Activated T-helper 1 cell treated with anti-CD3 and anti-CD28 coated beads, Interleukin-12 subunit alpha, Interleukin-12 subunit beta, Interleukin-2, Interleukin-4 antibody, amounts not matched to agents 30 ng/mL and 10 ng/mL and 1 ng/mL, durations not matched to agents 14 hours and 24 hours and 36 hours (primary cell): ENCODE measurements at regions not wholly inside any gene's neighbourhood (a gene's known extent, or its start where the extent isn't known, plus 50 kb on each side); places are given as distances from the start of the nearest gene placed in this dataset.

Experiments
- DNase-seq: peaks from one replicate; pipeline ENCODE4 v3.0.0; 2021; ENCODE audit warnings: low spot score
- H3K27ac Mint-ChIP-seq: one replicate; pipeline ENCODE4 v1.8.0; 2021; ENCODE audit warnings: mild to moderate bottlenecking, mixed read lengths
- H3K27me3 Mint-ChIP-seq: one replicate; pipeline ENCODE4 v1.8.0; 2022; ENCODE audit warnings: mild to moderate bottlenecking, moderate library complexity, mixed read lengths; ENCODE audit not compliant: insufficient read depth
- H3K36me3 Mint-ChIP-seq: one replicate; pipeline ENCODE4 v1.8.0; 2021; ENCODE audit warnings: low read depth, mixed read lengths
- H3K4me1 Mint-ChIP-seq: one replicate; pipeline ENCODE4 v1.8.0; 2021; ENCODE audit warnings: low read depth, mixed read lengths
- H3K4me3 Mint-ChIP-seq: one replicate; pipeline ENCODE4 v1.8.0; 2021; ENCODE audit warnings: mild to moderate bottlenecking, moderate library complexity, mixed read lengths
- H3K9me3 Mint-ChIP-seq: one replicate; pipeline ENCODE4 v1.8.0; 2021; ENCODE audit warnings: mixed read lengths
- intact Hi-C: fragments of 100-400 bp; cut with micrococcal nuclease; formaldehyde crosslinking; loops from one replicate; pipeline ENCODE4 v1.15.1; 2024

DNA sequence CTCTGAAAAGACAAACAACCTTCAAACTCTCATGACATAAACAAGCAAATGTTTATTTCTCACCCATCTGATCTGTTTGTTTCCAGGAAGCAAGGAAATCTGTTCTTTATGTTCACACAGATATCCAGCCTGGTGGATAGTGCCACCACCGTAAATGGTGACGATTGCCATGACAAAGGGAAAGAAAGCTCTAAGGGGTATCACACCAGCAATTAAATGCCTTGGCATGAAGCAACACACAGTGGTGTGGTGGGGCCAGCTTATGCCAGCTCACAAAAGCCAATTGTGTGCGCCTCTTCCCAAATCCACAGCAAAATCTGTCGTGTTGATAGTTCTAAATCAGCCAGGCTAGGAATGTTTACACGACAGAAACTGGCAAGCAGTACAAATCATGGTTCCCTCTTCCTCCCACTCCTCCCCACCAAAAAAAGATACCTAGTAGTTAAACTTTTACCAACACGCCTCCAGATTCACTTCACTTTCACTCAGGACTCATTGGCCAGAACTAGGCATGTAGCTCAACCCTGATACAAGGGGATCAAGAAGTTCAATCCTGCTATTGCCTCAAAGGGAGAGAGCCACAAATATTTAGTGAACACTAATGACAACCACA is 189.2 kb upstream of the SLCO3A1 start:
- intact Hi-C loops, result no loop called here

DNA sequence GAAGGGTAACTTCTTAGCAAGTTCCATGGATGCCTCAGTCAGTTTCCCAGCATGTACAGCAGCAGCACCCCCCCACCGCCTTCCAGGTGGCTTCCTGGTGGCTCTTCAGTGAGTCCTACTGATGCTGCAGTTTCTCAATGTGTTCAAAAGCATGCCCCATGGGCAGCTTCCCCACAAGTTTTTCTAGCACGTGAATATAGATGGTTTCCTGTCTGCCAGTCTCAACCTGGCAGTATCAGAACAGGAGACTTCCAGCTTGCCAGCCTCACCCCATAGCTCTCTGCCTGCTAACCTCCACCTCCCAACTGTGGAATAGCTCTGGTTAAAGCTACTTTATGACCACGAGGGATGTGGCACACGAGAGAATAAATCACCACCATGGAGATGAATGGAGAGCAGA is 188.3 kb upstream of the SLCO3A1 start:
- no peak for DNase-seq
- H3K27ac Mint-ChIP-seq, result no peak overlapping the region
- no peak overlapping the region for H3K4me3 Mint-ChIP-seq
- intact Hi-C loops, result no loop called here
- H3K9me3 Mint-ChIP-seq, result no peaks in the 10 kb centered on the region
- no peaks in the 10 kb centered on the region for H3K27me3 Mint-ChIP-seq
- no peaks in the 10 kb centered on the region for H3K4me1 Mint-ChIP-seq
- no peaks in the 10 kb centered on the region for H3K36me3 Mint-ChIP-seq

More for the DNA sequence above, 189.2 kb upstream of the SLCO3A1 start:
- Mint-ChIP-seq H3K27ac (no peak overlapping the region), H3K4me3 (no peak overlapping the region), H3K9me3 (no peaks in the 10 kb centered on the region), H3K36me3 (no peaks in the 10 kb centered on the region), H3K27me3 (peaks cover under 1% of the 10 kb centered on the region), H3K4me1 (no peaks in the 10 kb centered on the region)
- DNase-seq, result no peak

DNA sequence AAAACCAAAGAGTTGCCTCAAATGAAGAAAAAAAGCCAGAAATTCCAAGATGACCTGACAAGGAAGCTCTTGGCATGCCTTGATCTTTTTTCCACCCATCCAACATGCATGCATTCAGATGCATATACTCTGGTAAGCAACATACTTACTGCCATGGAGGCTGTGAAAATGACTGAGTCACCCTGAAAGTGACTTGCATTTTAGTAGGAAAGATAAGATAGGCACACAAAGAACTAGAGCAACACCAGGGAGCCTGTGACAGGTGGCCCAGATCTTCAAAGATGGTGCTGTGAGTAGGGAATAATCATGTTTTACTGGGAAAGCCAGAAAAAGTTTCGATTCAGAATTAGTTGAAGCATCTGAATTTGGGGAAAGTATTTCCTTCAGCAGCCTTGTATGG is 185.1 kb upstream of the SLCO3A1 start:
- Mint-ChIP-seq H3K4me3 (no peak overlapping the region), H3K9me3 (no peaks in the 10 kb centered on the region), H3K36me3 (no peaks in the 10 kb centered on the region), H3K4me1 (no peaks in the 10 kb centered on the region), H3K27me3 (peaks cover 5% of the 10 kb centered on the region), H3K27ac (no peak overlapping the region)
- DNase-seq, result no peak
- intact Hi-C loops, result no loop called here

DNA sequence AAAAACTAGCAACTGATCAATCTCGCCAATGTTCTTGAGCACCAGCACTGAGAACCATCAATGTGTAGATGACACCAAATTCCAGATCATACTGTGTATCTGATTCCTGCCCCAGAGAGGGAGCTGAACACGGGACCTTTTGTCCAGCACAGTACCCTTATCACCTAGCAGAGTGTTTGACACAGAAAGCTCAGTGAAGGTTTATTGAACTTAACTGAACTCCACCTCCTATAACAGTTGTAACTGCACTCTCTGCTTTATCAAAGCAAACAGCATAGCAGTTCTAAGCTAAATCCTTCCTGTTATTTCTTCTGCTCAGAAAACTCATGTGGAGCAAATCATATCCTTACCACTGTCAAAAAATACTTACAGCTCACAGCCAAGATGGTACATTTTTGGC is 183.4 kb upstream of the SLCO3A1 start:
- no peak overlapping the region for H3K4me3 Mint-ChIP-seq
- H3K4me1 Mint-ChIP-seq, result no peaks in the 10 kb centered on the region
- no peak for DNase-seq
- H3K9me3 Mint-ChIP-seq, result peaks cover 14% of the 10 kb centered on the region
- H3K27ac Mint-ChIP-seq, result no peak overlapping the region
- no peaks in the 10 kb centered on the region for H3K36me3 Mint-ChIP-seq
- intact Hi-C loops, result no loop called here
- H3K27me3 Mint-ChIP-seq, result peaks cover 5% of the 10 kb centered on the region

DNA sequence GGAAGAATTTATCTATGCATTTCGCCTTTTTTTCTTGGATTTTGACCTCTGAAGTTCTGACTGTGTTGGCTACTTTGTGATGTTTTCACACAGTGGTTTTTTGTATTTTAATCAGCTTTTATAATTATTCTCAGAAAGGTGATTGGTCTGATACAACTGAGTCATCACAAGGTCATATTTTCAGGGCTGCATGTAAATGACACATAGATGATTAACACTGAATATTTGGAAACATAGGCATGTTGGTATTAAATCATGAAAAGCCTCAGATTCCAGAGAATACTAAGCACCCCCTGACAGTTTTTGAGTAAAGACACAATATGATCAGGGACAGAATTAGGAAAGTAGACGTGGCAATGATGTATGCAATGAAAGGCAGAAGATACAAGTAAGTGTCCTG is 175.5 kb upstream of the SLCO3A1 start:
- H3K27me3 Mint-ChIP-seq, result peaks cover 28% of the 10 kb centered on the region
- DNase-seq, result no peak
- H3K27ac Mint-ChIP-seq, result no peak overlapping the region
- H3K4me1 Mint-ChIP-seq, result no peaks in the 10 kb centered on the region
- H3K9me3 Mint-ChIP-seq, result peaks cover 14% of the 10 kb centered on the region
- intact Hi-C loops, result no loop called here
- H3K36me3 Mint-ChIP-seq, result no peaks in the 10 kb centered on the region
- no peak overlapping the region for H3K4me3 Mint-ChIP-seq

DNA sequence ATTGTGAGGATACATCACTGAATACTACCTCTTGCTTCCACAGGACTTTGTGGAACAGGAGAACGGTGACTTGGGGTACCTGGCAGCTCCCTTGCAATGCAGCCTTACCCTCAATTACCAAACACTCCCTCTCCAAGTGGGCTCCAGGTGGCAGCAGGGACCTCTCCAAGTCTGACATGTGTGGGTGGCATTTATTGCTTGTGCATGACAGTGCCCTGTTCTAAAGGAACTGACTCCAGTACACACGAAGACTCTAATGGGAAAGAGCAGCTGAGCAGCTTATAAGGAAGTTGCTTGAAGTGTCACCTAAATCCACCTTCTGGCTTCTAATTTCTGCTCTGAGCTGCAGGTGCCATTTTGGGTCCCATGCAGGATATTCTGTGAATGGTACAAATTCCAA is 174.1 kb upstream of the SLCO3A1 start:
- Mint-ChIP-seq H3K27ac (no peak overlapping the region), H3K4me1 (no peaks in the 10 kb centered on the region), H3K36me3 (no peaks in the 10 kb centered on the region), H3K4me3 (no peak overlapping the region), H3K9me3 (peaks cover 6% of the 10 kb centered on the region), H3K27me3 (peaks cover 38% of the 10 kb centered on the region)
- DNase-seq, result no peak
- intact Hi-C loops, result no loop called here

DNA sequence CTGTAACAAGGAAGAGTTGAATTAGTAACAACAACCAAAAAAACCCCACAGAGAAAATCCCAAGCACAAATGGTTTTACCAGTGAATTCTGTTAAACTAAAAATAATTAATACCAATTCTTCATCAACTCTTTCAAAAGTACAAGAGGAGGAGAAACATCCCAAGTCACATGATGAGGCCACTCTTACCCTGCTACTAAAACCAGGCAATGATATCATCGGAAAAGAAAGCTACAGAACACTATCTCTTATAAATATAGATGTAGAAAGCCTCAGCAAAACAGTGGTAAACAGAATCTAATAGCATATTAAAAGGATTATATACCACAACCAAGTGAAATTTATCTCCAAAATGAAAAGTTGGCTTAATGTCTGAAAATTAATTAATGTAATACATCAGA is 168.1 kb upstream of the SLCO3A1 start:
- intact Hi-C loops, result no loop called here
- Mint-ChIP-seq H3K27me3 (peaks cover 31% of the 10 kb centered on the region), H3K4me3 (no peak overlapping the region), H3K27ac (no peak overlapping the region), H3K36me3 (no peaks in the 10 kb centered on the region), H3K9me3 (no peaks in the 10 kb centered on the region), H3K4me1 (no peaks in the 10 kb centered on the region)
- DNase-seq, result no peak

DNA sequence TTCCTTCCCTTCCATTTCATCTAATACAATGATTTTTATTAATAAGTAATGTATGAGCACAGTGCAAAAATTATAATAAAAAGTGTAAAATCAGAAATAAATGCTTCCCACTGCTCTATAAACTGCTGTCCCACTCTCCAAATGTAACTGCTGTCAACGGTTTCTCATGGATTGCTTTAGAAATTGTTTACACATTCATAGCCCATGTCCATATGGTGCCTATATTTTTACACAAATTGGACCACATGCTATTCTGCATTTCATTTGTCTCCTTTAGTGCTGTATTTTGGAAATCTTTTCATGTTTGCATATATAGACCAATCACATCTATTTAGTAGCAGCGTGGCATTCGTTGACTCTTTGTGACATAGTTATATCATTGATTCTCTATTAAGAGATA is 164.7 kb upstream of the SLCO3A1 start:
- Mint-ChIP-seq H3K4me3 (no peak overlapping the region), H3K9me3 (no peaks in the 10 kb centered on the region), H3K36me3 (no peaks in the 10 kb centered on the region), H3K27ac (no peak overlapping the region), H3K27me3 (peaks cover 13% of the 10 kb centered on the region), H3K4me1 (no peaks in the 10 kb centered on the region)
- intact Hi-C loops, result no loop called here
- no peak for DNase-seq

DNA sequence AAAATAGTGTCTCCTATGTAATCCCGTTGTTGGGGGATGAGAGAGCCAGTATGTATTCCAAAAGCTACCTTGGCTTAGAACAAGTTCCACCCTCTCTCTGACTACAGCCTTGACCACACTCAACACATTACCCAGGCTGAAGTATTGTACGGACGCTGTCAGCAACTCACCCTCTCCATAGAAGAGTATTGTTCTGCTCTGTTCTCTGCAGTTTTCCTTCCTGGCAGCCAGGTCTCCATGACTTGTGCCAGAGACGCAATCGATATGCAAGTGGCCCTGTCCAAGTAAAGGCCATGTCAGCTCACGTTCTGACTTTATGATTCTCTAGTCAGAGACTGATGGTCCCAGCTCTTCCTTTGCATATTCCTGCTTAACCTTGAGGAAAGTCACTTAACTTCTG is 164.1 kb upstream of the SLCO3A1 start:
- H3K36me3 Mint-ChIP-seq, result no peaks in the 10 kb centered on the region
- intact Hi-C loops, result no loop called here
- H3K27ac Mint-ChIP-seq, result no peak overlapping the region
- H3K27me3 Mint-ChIP-seq, result peaks cover 7% of the 10 kb centered on the region
- H3K4me1 Mint-ChIP-seq, result no peaks in the 10 kb centered on the region
- no peak for DNase-seq
- no peaks in the 10 kb centered on the region for H3K9me3 Mint-ChIP-seq
- no peak overlapping the region for H3K4me3 Mint-ChIP-seq

DNA sequence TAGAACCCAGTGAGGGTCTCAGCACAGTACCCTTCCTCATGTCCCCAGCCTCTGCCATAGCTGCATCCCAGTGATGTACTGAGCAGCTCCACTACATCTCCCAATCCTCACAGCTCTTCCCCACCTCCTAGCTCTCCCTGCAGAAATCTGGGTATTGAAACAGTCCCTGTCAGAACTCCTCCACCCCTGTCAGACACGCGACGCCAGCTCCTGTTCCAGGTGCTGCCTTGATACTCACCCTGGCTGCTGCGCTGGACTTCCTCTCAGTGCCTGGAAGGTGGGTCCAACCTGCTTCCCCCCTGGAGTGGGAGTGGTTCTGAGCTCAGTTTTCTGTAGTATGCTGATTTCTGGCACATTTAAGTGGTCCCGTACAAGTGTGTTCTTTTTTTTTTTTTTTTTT is 160.9 kb upstream of the SLCO3A1 start:
- Mint-ChIP-seq H3K4me1 (no peaks in the 10 kb centered on the region), H3K27me3 (peaks cover 9% of the 10 kb centered on the region), H3K27ac (no peak overlapping the region), H3K9me3 (no peaks in the 10 kb centered on the region), H3K36me3 (no peaks in the 10 kb centered on the region), H3K4me3 (no peak overlapping the region)
- no peak for DNase-seq
- intact Hi-C loops, result no loop called here

DNA sequence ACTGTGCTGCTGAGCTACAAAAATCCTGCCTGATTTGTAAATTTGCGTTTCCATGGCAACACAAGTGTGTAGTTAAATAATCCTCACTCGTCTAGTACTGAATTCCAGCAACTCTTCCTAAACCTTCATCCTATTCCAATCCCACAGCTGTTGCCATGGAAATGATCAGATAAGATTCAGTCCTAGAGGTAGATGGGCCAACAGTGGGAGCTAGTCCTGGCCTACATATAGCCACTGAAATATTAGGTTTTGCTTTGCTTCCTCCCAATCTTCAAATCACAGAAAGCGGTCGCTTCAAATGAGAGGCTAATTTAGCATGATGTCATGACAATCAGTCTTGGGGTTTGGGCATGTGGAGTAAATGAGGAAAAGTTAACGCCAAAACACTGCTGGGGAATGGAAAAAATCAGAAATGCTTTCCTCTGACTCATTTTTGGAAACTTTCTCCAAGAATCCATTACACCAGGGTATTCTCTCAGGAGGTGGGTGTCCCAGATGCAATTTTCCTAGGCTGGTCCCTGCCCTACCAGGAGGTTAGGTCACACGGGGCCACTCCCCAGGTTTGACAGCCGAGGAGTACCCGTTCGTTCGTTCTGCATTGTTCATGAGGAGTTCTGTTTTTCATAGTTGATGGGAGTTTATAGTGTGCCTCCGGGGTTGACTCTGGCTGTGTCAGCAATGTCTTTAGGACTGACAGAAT is 159.2 kb upstream of the SLCO3A1 start:
- Mint-ChIP-seq H3K9me3 (no peaks in the 10 kb centered on the region), H3K36me3 (no peaks in the 10 kb centered on the region), H3K4me3 (no peak overlapping the region), H3K27me3 (peaks cover 5% of the 10 kb centered on the region), H3K4me1 (no peaks in the 10 kb centered on the region), H3K27ac (no peak overlapping the region)
- no peak for DNase-seq
- intact Hi-C loops, result no loop called here

DNA sequence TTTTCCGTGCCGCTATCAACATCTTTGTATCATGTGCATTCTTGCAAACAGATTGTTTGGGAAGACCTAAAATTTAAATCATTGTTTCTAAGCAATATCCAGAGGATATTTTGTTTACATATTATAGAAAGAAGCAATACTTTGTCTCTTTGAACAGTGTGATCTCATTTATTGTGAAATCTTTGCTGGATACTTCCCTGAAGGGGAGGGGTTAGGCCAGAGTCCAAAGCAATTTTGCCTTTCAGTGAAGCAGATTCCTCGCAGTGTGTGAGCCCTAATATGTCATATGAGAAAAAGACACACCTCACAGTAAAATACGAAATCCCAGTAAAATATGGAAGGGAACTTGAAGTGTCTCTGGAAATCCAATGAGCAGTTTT is 158.7 kb upstream of the SLCO3A1 start:
- Mint-ChIP-seq H3K27me3 (peaks cover 5% of the 10 kb centered on the region), H3K36me3 (no peaks in the 10 kb centered on the region), H3K9me3 (no peaks in the 10 kb centered on the region), H3K4me3 (no peak overlapping the region), H3K27ac (no peak overlapping the region), H3K4me1 (no peaks in the 10 kb centered on the region)
- intact Hi-C loops, result no loop called here
- no peak for DNase-seq

DNA sequence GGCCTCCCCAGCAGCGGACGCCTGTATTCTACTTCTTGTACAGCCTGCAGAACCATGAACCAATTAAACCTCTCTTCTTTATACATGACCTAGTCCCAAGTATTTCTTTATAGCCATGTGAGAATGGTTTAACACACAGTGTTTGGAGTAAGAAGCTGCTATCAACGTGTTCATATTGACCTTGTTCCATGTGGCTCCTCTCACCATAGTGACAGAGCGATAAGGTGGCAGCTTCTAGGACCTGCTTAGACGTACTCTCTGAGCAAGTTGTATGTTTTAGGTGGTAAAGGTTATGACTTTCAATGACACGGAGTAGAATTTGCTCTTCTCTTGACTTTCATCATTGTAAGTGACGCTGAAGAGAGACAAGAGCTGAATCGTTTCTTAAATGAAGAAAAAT is 157.7 kb upstream of the SLCO3A1 start:
- no peak for DNase-seq
- H3K9me3 Mint-ChIP-seq, result no peaks in the 10 kb centered on the region
- intact Hi-C loops, result no loop called here
- H3K4me1 Mint-ChIP-seq, result no peaks in the 10 kb centered on the region
- no peak overlapping the region for H3K4me3 Mint-ChIP-seq
- H3K27me3 Mint-ChIP-seq, result peaks cover 5% of the 10 kb centered on the region
- no peak overlapping the region for H3K27ac Mint-ChIP-seq
- no peaks in the 10 kb centered on the region for H3K36me3 Mint-ChIP-seq

DNA sequence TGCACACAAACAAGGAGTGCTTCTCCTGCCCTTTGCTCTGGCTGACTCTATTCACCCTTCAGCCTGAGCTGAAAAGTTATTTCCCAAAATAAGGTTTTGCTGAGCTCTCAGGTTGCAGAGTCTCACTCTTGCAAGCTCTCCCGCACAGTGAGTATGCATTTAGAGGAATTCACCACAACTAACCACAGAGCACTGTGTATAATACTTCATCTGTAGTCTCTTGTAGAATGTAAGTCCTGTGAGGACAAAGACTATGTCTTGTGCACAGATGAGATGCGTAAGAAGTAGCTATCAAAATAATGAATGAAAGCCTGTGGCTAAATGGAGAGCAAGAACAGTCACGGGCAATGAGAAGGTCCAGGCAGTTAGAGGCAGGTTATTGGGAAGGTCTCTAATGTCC is 156.5 kb upstream of the SLCO3A1 start:
- Mint-ChIP-seq H3K27me3 (peaks cover 10% of the 10 kb centered on the region), H3K36me3 (no peaks in the 10 kb centered on the region), H3K4me3 (no peak overlapping the region), H3K27ac (no peak overlapping the region), H3K4me1 (no peaks in the 10 kb centered on the region), H3K9me3 (no peaks in the 10 kb centered on the region)
- intact Hi-C loops, result no loop called here
- DNase-seq, result no peak
